ENCODE measurements at regions not wholly inside any gene's neighbourhood (a gene's known extent, or its start where the extent isn't known, plus 50 kb on each side); places are given as distances from the start of the nearest gene placed in this dataset.
"Not testable (repeated sequence)": the region's sequence is repeated elsewhere in the genome, so short reads cannot be mapped to it uniquely, and the experiment has no call there.

DNA sequence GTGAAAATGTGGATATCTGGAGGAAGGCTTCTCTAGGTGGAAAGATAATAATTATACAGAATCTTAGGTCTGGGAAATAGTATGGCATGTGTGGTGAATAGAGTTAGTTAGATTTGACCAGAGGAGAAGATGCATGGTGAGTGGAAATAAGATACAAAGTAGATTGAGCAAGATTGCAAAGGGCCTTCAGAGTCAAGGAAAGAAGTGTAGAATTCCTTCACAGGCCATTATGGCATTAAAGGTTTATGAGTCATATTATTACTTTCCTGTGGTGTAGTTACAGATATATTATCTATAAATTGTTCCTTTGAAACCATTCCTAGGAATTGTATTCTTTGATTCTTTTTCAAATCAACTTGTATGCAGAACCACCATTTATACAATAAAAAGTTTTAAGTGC, 660.3 kb downstream of the SI start:
- Histone ChIP-seq H3K36me3 (ENCODE audit: insufficient read depth, low read length) (no peaks in the 10 kb centered on the region), H3K4me1 (ENCODE audit: insufficient read depth, low read length) (peaks cover 4% of the 10 kb centered on the region), H3K27me3 (ENCODE audit: insufficient read depth, low read length) (no peaks in the 10 kb centered on the region), H3K4me3 (ENCODE audit: low read length) (no peak overlapping the region), H3K9me3 (ENCODE audit: low read length) (no peaks in the 10 kb centered on the region), H2AFZ (ENCODE audit: low read depth, low read length) (no peak overlapping the region)

DNA sequence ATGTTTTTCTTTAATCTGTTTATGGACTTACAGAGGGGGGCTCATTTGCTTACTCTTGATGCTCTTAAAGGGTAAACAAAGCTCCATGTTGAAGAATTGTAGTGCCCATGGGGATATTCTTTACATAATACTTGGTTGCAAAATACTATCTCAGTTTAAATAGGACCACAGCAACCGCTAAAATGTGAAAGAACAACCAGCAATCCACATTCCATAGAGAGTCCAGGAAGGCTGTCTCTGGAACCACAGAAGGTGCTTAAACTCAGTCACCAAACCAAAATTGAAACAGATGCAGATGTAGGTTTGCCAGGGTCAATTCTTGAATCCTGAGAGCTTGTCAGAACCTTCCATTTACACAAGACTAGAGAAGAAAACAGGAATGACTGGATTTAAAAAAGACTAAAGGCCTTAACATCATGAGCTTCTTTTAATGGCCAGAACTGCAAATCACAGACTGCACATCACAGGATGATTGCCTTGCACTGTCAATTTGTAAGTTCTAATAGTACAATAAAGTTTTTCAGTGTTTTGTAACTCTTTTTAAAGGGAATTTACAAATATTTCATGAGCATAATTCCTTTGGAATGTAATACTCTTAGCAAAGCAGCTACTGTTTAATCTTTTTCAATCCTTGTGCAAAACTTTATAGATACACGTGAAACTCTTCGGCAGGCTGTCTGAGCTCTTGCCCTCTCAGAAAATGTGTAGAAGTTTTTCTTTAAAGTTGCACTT, 661.6 kb downstream of the SI start:
- Histone ChIP-seq H3K4me1 (ENCODE audit: insufficient read depth, low read length) (peaks cover 4% of the 10 kb centered on the region), H3K9me3 (ENCODE audit: low read length) (no peaks in the 10 kb centered on the region), H3K4me3 (ENCODE audit: low read length) (no peak overlapping the region), H3K36me3 (ENCODE audit: insufficient read depth, low read length) (no peaks in the 10 kb centered on the region), H2AFZ (ENCODE audit: low read depth, low read length) (no peak overlapping the region), H3K27me3 (ENCODE audit: insufficient read depth, low read length) (no peaks in the 10 kb centered on the region)

DNA sequence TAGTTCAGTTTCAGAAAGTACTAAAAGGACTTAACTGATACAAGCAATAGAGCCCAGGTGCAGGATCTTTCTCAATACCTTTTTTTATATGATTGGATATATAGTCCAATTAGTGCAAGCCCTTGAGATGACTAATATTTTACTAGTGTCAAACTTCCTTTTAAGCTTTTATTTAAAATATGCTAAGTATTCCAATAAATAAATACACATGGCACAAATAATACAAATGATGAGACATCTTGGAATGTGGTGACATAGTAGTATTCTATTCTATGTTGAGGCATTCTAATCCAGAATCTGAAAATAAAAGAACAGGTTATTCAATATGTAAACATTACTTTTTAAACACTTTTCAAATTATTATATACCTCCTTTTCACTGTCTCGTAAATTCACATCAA, 670.0 kb downstream of the SI start:
- Histone ChIP-seq H3K9me3 (ENCODE audit: low read length) (no peaks in the 10 kb centered on the region), H2AFZ (ENCODE audit: low read depth, low read length) (no peak overlapping the region), H3K4me3 (ENCODE audit: low read length) (no peak overlapping the region), H3K36me3 (ENCODE audit: insufficient read depth, low read length) (no peaks in the 10 kb centered on the region), H3K27me3 (ENCODE audit: insufficient read depth, low read length) (no peaks in the 10 kb centered on the region), H3K4me1 (ENCODE audit: insufficient read depth, low read length) (no peaks in the 10 kb centered on the region)

DNA sequence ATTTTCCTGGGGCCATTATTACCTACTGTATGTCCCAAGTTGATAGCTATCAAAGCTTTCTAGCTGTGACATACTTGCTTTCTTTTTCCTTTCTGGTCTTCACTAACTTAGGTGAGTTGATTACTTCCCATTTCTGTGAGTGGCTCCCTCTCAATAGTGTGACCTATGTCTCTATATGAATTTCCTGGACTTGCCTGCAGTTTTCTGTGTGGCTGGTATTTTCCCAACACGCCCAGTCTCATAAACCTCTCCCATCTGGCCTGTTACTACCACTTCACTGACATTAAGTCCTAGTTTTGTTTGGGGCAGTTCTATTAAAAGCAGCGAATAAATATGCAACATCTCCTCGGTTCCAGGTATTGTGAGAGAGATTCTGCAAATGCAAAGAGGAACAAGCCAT, 671.2 kb downstream of the SI start:
- no peak overlapping the region for H3K4me3 ChIP-seq (ENCODE audit: low read length)
- H2AFZ ChIP-seq (ENCODE audit: low read depth, low read length): no peak overlapping the region
- H3K4me1 ChIP-seq (ENCODE audit: insufficient read depth, low read length): no peaks in the 10 kb centered on the region
- no peaks in the 10 kb centered on the region for H3K27me3 ChIP-seq (ENCODE audit: insufficient read depth, low read length)
- H3K36me3 ChIP-seq (ENCODE audit: insufficient read depth, low read length): no peaks in the 10 kb centered on the region
- H3K9me3 ChIP-seq (ENCODE audit: low read length): no peaks in the 10 kb centered on the region

DNA sequence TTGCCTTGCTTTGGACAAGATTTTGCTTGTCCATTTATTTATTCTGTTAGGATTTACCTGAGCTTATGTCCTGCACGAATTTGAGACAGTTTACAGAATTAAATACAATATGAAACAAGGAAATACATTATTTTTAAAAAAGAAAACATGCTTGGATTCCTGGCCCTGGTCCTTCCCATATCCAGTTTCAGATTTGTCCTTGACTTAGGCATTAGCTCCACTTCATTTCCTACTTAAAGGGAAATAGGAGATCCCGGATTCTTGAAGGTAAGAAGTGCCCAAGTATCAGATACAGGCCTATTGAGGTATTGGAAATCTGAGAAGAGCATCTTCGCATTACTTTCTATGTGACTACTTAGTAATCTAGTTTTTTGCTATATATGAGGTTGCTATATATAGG, 672.0 kb downstream of the SI start:
- no peak overlapping the region for H2AFZ ChIP-seq (ENCODE audit: low read depth, low read length)
- no peaks in the 10 kb centered on the region for H3K27me3 ChIP-seq (ENCODE audit: insufficient read depth, low read length)

DNA sequence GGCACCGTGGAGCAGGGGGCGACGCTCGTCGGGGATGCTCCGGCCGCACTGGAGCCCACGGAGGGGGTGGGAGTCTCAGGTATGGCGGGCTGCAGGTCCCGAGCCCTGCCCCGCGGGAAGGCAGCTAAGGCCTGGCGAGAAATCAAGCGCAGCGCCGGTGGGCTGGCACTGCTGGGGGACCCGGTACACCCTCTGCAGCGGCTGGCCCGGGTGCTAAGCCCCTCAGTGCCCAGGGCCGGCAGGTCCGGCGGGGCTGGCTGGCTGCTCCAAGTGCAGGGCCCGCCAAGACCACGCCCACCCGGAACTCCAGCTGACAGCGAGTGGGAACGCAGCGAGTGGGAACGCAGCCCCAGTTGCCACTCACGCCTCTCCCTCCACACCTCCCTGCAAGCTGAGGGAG, 676.4 kb downstream of the SI start:
- Histone ChIP-seq H3K9me3 (ENCODE audit: low read length) (no peaks in the 10 kb centered on the region), H2AFZ (ENCODE audit: low read depth, low read length) (no peak overlapping the region), H3K27me3 (ENCODE audit: insufficient read depth, low read length) (no peaks in the 10 kb centered on the region), H3K4me1 (ENCODE audit: insufficient read depth, low read length) (no peaks in the 10 kb centered on the region), H3K4me3 (ENCODE audit: low read length) (no peak overlapping the region), H3K36me3 (ENCODE audit: insufficient read depth, low read length) (no peaks in the 10 kb centered on the region)

More for the DNA sequence above, 672.0 kb downstream of the SI start:
- Histone ChIP-seq H3K9me3 (ENCODE audit: low read length) (no peaks in the 10 kb centered on the region), H3K4me1 (ENCODE audit: insufficient read depth, low read length) (no peaks in the 10 kb centered on the region), H3K36me3 (ENCODE audit: insufficient read depth, low read length) (no peaks in the 10 kb centered on the region), H3K4me3 (ENCODE audit: low read length) (no peak overlapping the region)

DNA sequence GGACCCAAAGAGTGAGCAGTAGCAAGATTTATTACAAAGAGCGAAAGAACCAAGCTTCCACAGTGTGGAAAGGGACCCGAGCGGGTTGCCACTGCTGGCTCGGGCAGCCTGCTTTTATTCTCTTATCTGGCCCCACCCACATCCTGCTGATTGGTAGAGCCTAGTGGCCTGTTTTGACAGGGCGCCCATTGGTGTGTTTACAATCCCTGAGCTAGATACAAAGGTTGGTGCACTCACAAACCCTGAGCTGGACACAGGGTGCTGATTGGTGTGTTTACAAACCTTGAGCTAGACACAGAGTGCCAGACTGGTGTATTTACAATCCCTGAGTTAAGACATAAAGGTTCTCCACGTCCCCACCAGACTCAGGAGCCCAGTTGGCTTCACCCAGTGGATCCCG, 676.9 kb downstream of the SI start:
- H3K27me3 ChIP-seq (ENCODE audit: insufficient read depth, low read length): not testable (repeated sequence)

DNA sequence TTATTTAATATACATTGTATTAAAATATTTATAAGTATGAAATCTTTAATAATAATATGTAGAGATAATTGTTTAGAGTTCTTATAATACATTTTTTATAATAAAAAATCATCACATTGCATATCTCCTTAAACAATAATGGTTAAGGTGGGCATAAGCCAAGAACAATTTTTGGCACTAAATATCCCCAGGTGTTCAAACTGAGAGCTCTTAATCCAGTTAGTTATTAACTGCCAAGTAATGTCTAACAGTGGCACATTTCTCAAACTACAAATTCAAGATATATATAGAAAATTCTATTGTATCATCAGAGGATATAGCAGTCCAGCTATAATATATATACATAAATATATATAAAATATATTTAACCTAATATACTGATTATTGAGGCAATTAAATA, 680.8 kb downstream of the SI start:
- no peaks in the 10 kb centered on the region for H3K4me1 ChIP-seq (ENCODE audit: insufficient read depth, low read length)
- H3K4me3 ChIP-seq (ENCODE audit: low read length): no peak overlapping the region
- no peak overlapping the region for H2AFZ ChIP-seq (ENCODE audit: low read depth, low read length)
- no peaks in the 10 kb centered on the region for H3K9me3 ChIP-seq (ENCODE audit: low read length)
- no peaks in the 10 kb centered on the region for H3K36me3 ChIP-seq (ENCODE audit: insufficient read depth, low read length)
- H3K27me3 ChIP-seq (ENCODE audit: insufficient read depth, low read length): no peaks in the 10 kb centered on the region

More for the DNA sequence above, 676.9 kb downstream of the SI start:
- not testable (repeated sequence) for H3K4me1 ChIP-seq (ENCODE audit: insufficient read depth, low read length); H3K36me3 ChIP-seq (ENCODE audit: insufficient read depth, low read length); H3K4me3 ChIP-seq (ENCODE audit: low read length); H2AFZ ChIP-seq (ENCODE audit: low read depth, low read length); H3K9me3 ChIP-seq (ENCODE audit: low read length)

DNA sequence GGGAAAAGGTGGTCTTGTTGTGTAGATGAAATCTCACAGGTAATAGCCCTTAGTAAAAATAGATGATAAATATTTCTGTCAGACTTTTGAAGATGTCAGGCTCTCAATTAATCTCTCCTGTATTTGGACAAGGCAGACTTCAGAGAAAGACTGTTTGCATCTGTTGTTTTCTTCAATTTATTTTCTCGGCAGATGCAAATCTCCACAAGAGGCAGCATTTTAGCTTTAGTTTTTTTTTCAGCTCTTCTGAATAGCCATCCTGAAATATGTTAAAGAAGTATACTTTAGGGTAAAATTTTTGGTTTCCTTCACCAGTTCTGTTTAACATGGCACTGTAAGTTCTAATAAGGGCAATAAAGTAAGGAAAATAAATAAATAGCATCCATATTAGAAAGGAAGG, 685.1 kb downstream of the SI start:
- Histone ChIP-seq H3K4me1 (ENCODE audit: insufficient read depth, low read length) (no peaks in the 10 kb centered on the region), H3K36me3 (ENCODE audit: insufficient read depth, low read length) (no peaks in the 10 kb centered on the region), H3K9me3 (ENCODE audit: low read length) (no peaks in the 10 kb centered on the region), H3K27me3 (ENCODE audit: insufficient read depth, low read length) (no peaks in the 10 kb centered on the region), H3K4me3 (ENCODE audit: low read length) (no peak overlapping the region), H2AFZ (ENCODE audit: low read depth, low read length) (no peak overlapping the region)

DNA sequence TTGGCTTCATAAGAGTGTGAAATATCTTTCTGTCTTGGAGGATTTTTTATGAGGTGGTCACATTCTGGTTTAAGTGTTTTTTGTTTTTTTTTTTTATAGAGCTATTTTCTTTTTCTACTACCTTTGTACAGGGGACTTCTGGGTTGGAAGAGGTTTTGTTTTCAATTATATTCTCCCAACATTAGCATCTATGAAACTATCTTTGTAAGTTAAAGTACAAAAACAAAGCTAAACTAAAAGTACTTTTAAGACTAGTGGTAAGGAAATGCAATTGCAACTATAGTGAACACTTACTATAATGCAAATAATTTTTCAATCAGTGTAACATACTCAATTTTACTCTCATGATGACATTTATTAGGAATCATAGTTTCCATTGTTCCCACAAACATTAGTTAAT, 688.2 kb downstream of the SI start:
- no peaks in the 10 kb centered on the region for H3K36me3 ChIP-seq (ENCODE audit: insufficient read depth, low read length)
- no peaks in the 10 kb centered on the region for H3K9me3 ChIP-seq (ENCODE audit: low read length)
- H2AFZ ChIP-seq (ENCODE audit: low read depth, low read length): no peak overlapping the region
- no peak overlapping the region for H3K4me3 ChIP-seq (ENCODE audit: low read length)
- H3K27me3 ChIP-seq (ENCODE audit: insufficient read depth, low read length): no peaks in the 10 kb centered on the region
- no peaks in the 10 kb centered on the region for H3K4me1 ChIP-seq (ENCODE audit: insufficient read depth, low read length)

DNA sequence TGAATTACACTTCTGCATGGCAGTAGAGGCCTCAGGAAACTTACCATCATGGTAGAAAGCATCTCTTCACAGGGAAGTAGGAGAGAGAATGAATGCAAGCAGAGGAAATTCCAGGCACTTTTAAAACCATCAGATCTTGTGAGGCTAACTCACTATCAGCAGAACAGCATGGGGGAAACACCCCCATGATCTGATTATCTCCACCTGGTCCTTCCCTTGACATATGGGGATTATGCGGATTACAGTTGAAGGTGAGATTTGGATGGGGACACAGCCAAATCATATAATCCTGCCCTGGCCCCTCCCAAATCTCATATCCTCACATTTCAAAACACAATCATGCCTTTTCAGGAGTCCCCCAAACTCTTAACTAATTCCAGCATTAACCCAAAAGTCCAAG, 691.1 kb downstream of the SI start:
- H2AFZ ChIP-seq (ENCODE audit: low read depth, low read length): no peak overlapping the region

DNA sequence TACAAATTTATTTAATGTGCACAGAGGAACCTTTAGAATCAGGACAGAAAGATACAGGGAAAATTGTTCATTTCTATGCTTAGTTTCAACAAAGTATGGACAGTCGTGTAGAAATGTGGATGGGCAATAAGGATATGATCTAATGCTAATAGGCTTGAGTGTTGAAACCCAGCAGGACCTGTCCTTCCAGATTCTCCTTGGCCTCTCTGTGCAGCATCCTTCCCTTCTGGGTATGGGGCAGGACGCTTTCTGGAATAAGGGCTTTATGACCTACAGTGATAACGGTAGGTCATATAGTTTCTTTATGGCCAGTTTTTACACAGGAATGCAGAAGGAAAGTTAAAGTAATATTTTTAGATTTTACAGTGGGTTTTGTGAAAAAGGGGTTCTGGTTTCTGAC, 698.1 kb downstream of the SI start:
- H3K36me3 ChIP-seq (ENCODE audit: insufficient read depth, low read length): no peaks in the 10 kb centered on the region
- H3K4me1 ChIP-seq (ENCODE audit: insufficient read depth, low read length): no peaks in the 10 kb centered on the region
- H3K4me3 ChIP-seq (ENCODE audit: low read length): no peak overlapping the region
- H3K27me3 ChIP-seq (ENCODE audit: insufficient read depth, low read length): no peaks in the 10 kb centered on the region
- no peak overlapping the region for H2AFZ ChIP-seq (ENCODE audit: low read depth, low read length)
- H3K9me3 ChIP-seq (ENCODE audit: low read length): no peaks in the 10 kb centered on the region

More for the DNA sequence above, 691.1 kb downstream of the SI start:
- no peaks in the 10 kb centered on the region for H3K36me3 ChIP-seq (ENCODE audit: insufficient read depth, low read length)
- H3K27me3 ChIP-seq (ENCODE audit: insufficient read depth, low read length): no peaks in the 10 kb centered on the region
- no peak overlapping the region for H3K4me3 ChIP-seq (ENCODE audit: low read length)
- no peaks in the 10 kb centered on the region for H3K4me1 ChIP-seq (ENCODE audit: insufficient read depth, low read length)
- H3K9me3 ChIP-seq (ENCODE audit: low read length): no peaks in the 10 kb centered on the region

DNA sequence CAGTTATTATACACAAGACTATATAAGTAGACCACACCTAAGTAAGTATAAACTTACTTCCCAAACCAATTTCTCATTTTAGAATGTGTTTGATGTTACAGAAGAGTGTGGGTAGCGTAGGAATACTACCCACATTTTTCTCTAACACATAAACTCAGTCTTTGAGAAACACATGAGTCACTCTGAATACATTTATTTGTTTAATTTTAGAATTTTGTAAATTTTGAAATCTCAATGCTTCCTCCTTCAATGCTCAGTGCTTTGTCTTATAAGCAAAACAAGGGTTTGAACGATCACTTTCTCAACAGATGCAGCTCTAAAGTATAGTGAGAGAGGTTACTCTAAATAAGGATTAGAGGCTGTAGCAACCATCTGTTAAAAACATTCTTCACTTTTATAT, 700.8 kb downstream of the SI start:
- H3K36me3 ChIP-seq (ENCODE audit: insufficient read depth, low read length): no peaks in the 10 kb centered on the region

DNA sequence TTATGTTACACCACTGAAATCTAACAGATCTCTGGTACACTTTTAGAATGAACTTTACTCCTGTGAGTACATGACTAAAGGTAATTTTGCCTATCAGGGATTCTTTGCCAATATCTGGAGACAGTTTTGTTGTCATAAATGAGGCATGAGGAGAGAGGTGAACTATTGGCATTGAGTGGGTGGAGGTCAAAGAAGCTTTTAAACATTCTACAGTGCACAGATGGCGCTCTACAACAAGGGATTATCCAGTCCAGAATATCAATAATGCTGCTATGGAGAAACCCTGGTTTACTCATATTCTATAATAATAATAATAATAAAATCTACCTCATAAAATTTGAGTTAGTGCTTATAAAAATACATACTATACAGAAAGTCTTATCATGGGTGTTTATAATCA, 702.3 kb downstream of the SI start:
- H3K27me3 ChIP-seq (ENCODE audit: insufficient read depth, low read length): no peaks in the 10 kb centered on the region
- H3K36me3 ChIP-seq (ENCODE audit: insufficient read depth, low read length): no peaks in the 10 kb centered on the region
- no peak overlapping the region for H3K4me3 ChIP-seq (ENCODE audit: low read length)
- H3K9me3 ChIP-seq (ENCODE audit: low read length): no peaks in the 10 kb centered on the region
- H3K4me1 ChIP-seq (ENCODE audit: insufficient read depth, low read length): no peaks in the 10 kb centered on the region
- H2AFZ ChIP-seq (ENCODE audit: low read depth, low read length): no peak overlapping the region

More for the DNA sequence above, 700.8 kb downstream of the SI start:
- H3K9me3 ChIP-seq (ENCODE audit: low read length): no peaks in the 10 kb centered on the region
- H3K4me3 ChIP-seq (ENCODE audit: low read length): no peak overlapping the region
- H3K27me3 ChIP-seq (ENCODE audit: insufficient read depth, low read length): no peaks in the 10 kb centered on the region
- no peak overlapping the region for H2AFZ ChIP-seq (ENCODE audit: low read depth, low read length)
- no peaks in the 10 kb centered on the region for H3K4me1 ChIP-seq (ENCODE audit: insufficient read depth, low read length)
